Kidney (tissue), 13 donors: ENCODE measurements at regions not wholly inside any gene's neighbourhood (a gene's known extent, or its start where the extent isn't known, plus 50 kb on each side); places are given as distances from the start of the nearest gene placed in this dataset.

Source experiments
- DNase-seq, 5 donors: peaks; one replicate each; pipeline ENCODE4 v3.0.0-alpha.2; 2013 to 2020
- FAIRE-seq: peaks from 2 replicates; lab custom pipeline; 2012; peaks lifted over from hg19 to GRCh38; lab: Jason Lieb, UNC
- H3K27ac ChIP-seq, 2 donors: one replicate each; pipeline ENCODE4 v1.7.0; 2013; ENCODE audit warnings: low read depth in 2 of 2, low read length in 2 of 2, inconsistent platforms in 1 of 2
- H3K27me3 ChIP-seq: one replicate; pipeline ENCODE4 v1.7.1; 2013; ENCODE audit warnings: low read length, inconsistent platforms; ENCODE audit not compliant: control insufficient read depth, insufficient read depth
- H3K36me3 ChIP-seq, 3 donors: one replicate each; pipeline versions ENCODE4 v1.7.0 to v1.7.1; 2013; ENCODE audit warnings: low read length in 3 of 3, control low read depth in 1 of 3, inconsistent platforms in 1 of 3; ENCODE audit not compliant: insufficient read depth in 3 of 3, control insufficient read depth in 2 of 3
- H3K4me1 ChIP-seq, 3 donors: one replicate each; pipeline versions ENCODE4 v1.7.0 to v1.7.1; 2013; ENCODE audit warnings: low read length in 3 of 3, inconsistent platforms in 1 of 3, low read depth in 1 of 3; ENCODE audit not compliant: control insufficient read depth in 2 of 3, insufficient read depth in 2 of 3
- H3K4me3 ChIP-seq, 3 donors: one replicate each; pipeline versions ENCODE4 v1.7.0 to v1.8.1; 2013; ENCODE audit warnings: low read length in 3 of 3, control low read depth in 1 of 3, inconsistent platforms in 1 of 3
- H3K9ac ChIP-seq, 3 donors: one replicate each; pipeline versions ENCODE4 v1.7.0 to v1.7.1; 2013; ENCODE audit warnings: low read length in 3 of 3, control low read depth in 1 of 3, inconsistent platforms in 1 of 3
- H3K9me3 ChIP-seq, 3 donors: one replicate each; pipeline versions ENCODE4 v1.7.0 to v1.7.1; 2013; ENCODE audit warnings: low read length in 3 of 3, control low read depth in 1 of 3, inconsistent platforms in 1 of 3; ENCODE audit not compliant: control insufficient read depth in 2 of 3, insufficient read depth in 1 of 3
- CTCF ChIP-seq: IDR thresholded peaks from 3 replicates; pipeline ENCODE4 v1.5.1; 2012; ENCODE audit warnings: mild to moderate bottlenecking, moderate library complexity, borderline replicate concordance; ENCODE audit not compliant: insufficient read depth; ENCODE audit errors: extremely low read depth
- intact Hi-C: fragments of 100-400 bp; cut with DNase I; formaldehyde crosslinking; loops from one replicate; pipeline ENCODE4 v1.11.1; 2022
- donor health status: control.
- donor health status: control.
- donor health status: control.
- donor health status: control.
- donor health status: control.
- donor health status: DM: yes; HTN: yes; CAD: no.
- donor health status: Normal renal cell carcinoma (clear cell type).

GRCh38 chr1:238488401-238488800 lies 597.7 kb upstream of the ZP4 start:
- H3K4me1 ChIP-seq: no peaks in the 10 kb centered on the region
- intact Hi-C loops: no loop called here
- FAIRE-seq (no peak), DNase-seq (no peak)
- no peak overlapping the region for H3K9ac ChIP-seq
- no peaks in the 10 kb centered on the region for H3K9me3 ChIP-seq
- H3K27ac ChIP-seq: no peak overlapping the region
- H3K36me3 ChIP-seq: no peaks in the 10 kb centered on the region
- TF ChIP-seq CTCF: no peak
- no peaks in the 10 kb centered on the region for H3K27me3 ChIP-seq
- H3K4me3 ChIP-seq: no peak overlapping the region

GRCh38 chr1:238487931-238488330 lies 597.2 kb upstream of the ZP4 start:
- FAIRE-seq: no peak
- H3K27me3 ChIP-seq: no peaks in the 10 kb centered on the region
- H3K9ac ChIP-seq: no peak overlapping the region
- H3K4me1 ChIP-seq: no peaks in the 10 kb centered on the region
- no peak for TF ChIP-seq CTCF
- H3K4me3 ChIP-seq: no peak overlapping the region
- no peak overlapping the region for H3K27ac ChIP-seq
- no peaks in the 10 kb centered on the region for H3K36me3 ChIP-seq
- H3K9me3 ChIP-seq: no peaks in the 10 kb centered on the region
- intact Hi-C loops: no loop called here
- no peak for DNase-seq

GRCh38 chr1:238485912-238486209 lies 595.1 kb upstream of the ZP4 start:
- no peaks in the 10 kb centered on the region for H3K36me3 ChIP-seq
- intact Hi-C loops: no loop called here
- H3K27me3 ChIP-seq: no peaks in the 10 kb centered on the region
- FAIRE-seq (no peak), DNase-seq (peak in 4 of 5 donors; percentile 15 to 42 (median 31))
- H3K4me3 ChIP-seq: peak overlapping the region; percentile 53 to 72 (median 67)
- no peak for TF ChIP-seq CTCF
- H3K9ac ChIP-seq: peak overlapping the region in 1 of 3 donors; percentile 36
- no peaks in the 10 kb centered on the region for H3K9me3 ChIP-seq
- no peaks in the 10 kb centered on the region for H3K4me1 ChIP-seq
- H3K27ac ChIP-seq: peak overlapping the region in 1 of 2 donors; percentile 56
